ENCODE measurements at regions not wholly inside any gene's neighbourhood (a gene's known extent, or its start where the extent isn't known, plus 50 kb on each side); places are given as distances from the start of the nearest gene placed in this dataset.

- H3K36me3 Mint-ChIP-seq, result peaks cover 0 to 5% (median 4%) of the 10 kb centered on the region in 3 donors
- H3K27me3 Mint-ChIP-seq, result peaks cover 0 to 2% (median 0%) of the 10 kb centered on the region in 5 donors
- POLR2A ChIA-PET, result no interaction called here
- ATAC-seq (no peak), DNase-seq (no peak)
- H3K27ac Mint-ChIP-seq, result peak overlapping the region in 1 of 10 donors; percentile 53
- H3K4me1 Mint-ChIP-seq, result peaks cover 0 to 13% (median under 1%) of the 10 kb centered on the region in 4 donors
- H3K9me3 Mint-ChIP-seq, result peaks cover 0 to 9% (median 2%) of the 10 kb centered on the region in 9 donors
- no peak overlapping the region for H3K4me3 Mint-ChIP-seq
These were observed 117.9 kb upstream of the FAM9B start for GRCh38 chrX:9151772-9152307.

- H3K27ac Mint-ChIP-seq, result peak overlapping the region in 2 of 10 donors; percentile 20 to 43
- no peak for DNase-seq
- H3K9me3 Mint-ChIP-seq, result peaks cover 0 to 9% (median 2%) of the 10 kb centered on the region in 9 donors
- POLR2A ChIA-PET, result no interaction called here
- ATAC-seq, result no peak
- peaks cover 0 to 13% (median under 1%) of the 10 kb centered on the region in 4 donors for H3K4me1 Mint-ChIP-seq
- H3K27me3 Mint-ChIP-seq, result peaks cover 0 to 2% (median 0%) of the 10 kb centered on the region in 5 donors
- peak overlapping the region in 2 of 10 donors; percentile 15 to 36 for H3K4me3 Mint-ChIP-seq
- H3K36me3 Mint-ChIP-seq, result peaks cover 0 to 5% (median 4%) of the 10 kb centered on the region in 3 donors
These were observed 119.4 kb upstream of the FAM9B start for GRCh38 chrX:9153300-9153699.

DNA sequence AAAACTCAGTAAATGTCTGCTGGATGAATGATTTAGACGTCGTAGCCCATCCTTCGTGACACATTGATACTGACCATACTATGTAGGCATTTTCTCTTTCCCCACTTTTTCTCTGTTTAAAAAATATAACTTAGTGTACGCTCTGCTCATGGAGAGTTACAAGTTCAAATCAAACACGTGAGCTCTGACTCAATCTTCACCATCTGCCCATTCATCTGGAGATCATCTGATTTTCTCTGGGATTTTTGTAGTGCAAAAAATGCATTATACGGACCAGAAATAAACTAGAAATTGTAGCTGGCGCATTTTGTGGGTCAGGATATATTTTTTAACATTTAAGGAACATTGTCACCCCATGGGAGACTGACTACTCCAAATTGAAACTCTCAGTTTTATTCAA lies 124.7 kb upstream of the FAM9B start:
- H3K9me3 Mint-ChIP-seq, result peaks cover 0 to 4% (median 0%) of the 10 kb centered on the region in 9 donors
- peaks cover 0 to 4% (median 0%) of the 10 kb centered on the region in 5 donors for H3K27me3 Mint-ChIP-seq
- DNase-seq, result no peak
- no peak for ATAC-seq
- POLR2A ChIA-PET, result no interaction called here
- no peak overlapping the region for H3K4me3 Mint-ChIP-seq
- no peak overlapping the region for H3K27ac Mint-ChIP-seq
- H3K36me3 Mint-ChIP-seq, result peaks cover 0 to 2% (median 0%) of the 10 kb centered on the region in 3 donors
- H3K4me1 Mint-ChIP-seq, result peaks cover 0 to 10% (median 0%) of the 10 kb centered on the region in 4 donors

GRCh38 chrX:9160698-9161329 lies 126.9 kb upstream of the FAM9B start:
- peaks cover 6 to 24% (median 13%) of the 10 kb centered on the region in 4 donors for H3K4me1 Mint-ChIP-seq
- POLR2A ChIA-PET, result interaction anchor here (0.6 kb wide), 1 partner anchor 45 kb away, joined by 8 read pairs; no protein-coding TSS in a partner anchor
- peak overlapping the region in 2 of 10 donors; percentile 6 to 15 for H3K27ac Mint-ChIP-seq
- DNase-seq (no peak), ATAC-seq (no peak)
- H3K4me3 Mint-ChIP-seq, result no peak overlapping the region
- no peaks in the 10 kb centered on the region for H3K36me3 Mint-ChIP-seq
- H3K27me3 Mint-ChIP-seq, result peaks cover 0 to 4% (median 0%) of the 10 kb centered on the region in 5 donors
- peaks cover 0 to 3% (median 0%) of the 10 kb centered on the region in 9 donors for H3K9me3 Mint-ChIP-seq

DNA sequence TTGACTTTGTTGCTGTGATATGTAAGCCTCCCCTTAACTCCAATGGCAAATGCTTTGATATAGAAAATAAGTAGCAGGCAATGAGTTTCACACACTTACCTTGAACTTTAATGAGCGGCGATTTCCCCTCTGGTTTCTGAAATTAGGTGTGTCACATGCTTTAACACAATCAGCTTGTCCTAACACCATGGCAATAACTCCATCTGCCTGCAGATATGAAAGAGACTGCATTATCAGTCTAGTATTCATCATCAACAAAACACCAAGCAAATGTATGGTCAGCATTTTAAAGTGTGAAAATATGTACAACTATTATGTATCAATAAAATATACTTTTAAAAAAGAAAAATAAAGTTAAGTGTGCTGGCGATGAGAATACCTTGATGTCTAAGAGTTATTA lies 128.8 kb upstream of the FAM9B start:
- no peak for DNase-seq
- Mint-ChIP-seq H3K27me3 (peaks cover 0 to 2% (median 0%) of the 10 kb centered on the region in 5 donors), H3K27ac (peak overlapping the region in 1 of 10 donors; percentile 7), H3K4me3 (no peak overlapping the region), H3K4me1 (peaks cover 9 to 28% (median 16%) of the 10 kb centered on the region in 4 donors), H3K36me3 (no peaks in the 10 kb centered on the region), H3K9me3 (peaks cover 0 to 9% (median 0%) of the 10 kb centered on the region in 9 donors)
- no peak for ATAC-seq
- POLR2A ChIA-PET, result no interaction called here

DNA sequence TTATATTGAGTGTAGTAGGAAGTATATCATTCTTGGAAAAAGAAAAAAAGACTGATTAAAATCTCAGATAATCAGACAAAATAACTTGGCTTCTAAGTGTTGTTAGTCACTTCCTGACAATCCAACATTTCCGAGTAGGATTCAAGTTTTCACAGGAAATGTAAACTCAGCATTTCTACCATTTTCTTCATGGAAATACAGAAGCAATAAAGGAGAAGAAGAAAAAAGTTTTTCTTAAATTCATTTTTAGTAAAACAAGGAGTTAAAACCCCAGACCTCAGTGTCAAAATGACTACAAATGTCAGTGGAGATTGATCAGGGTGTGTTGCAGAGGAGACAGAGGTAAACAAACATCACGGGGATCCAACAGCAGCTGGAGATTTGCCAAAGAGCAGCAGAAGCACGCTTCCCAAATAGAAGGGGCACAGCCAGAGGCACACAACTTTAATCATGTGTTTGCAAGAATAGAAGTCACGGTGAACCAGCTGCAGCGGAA lies 129.3 kb upstream of the FAM9B start:
- ATAC-seq, result no peak
- Mint-ChIP-seq H3K9me3 (peaks cover 0 to 12% (median 0%) of the 10 kb centered on the region in 9 donors), H3K27ac (peak overlapping the region in 2 of 10 donors; percentile 9 to 60), H3K4me3 (no peak overlapping the region), H3K36me3 (no peaks in the 10 kb centered on the region), H3K4me1 (peaks cover 9 to 28% (median 16%) of the 10 kb centered on the region in 4 donors), H3K27me3 (peaks cover 0 to 2% (median 0%) of the 10 kb centered on the region in 5 donors)
- POLR2A ChIA-PET, result interaction anchor here (0.5 kb wide), 1 partner anchor 38 kb away, joined by 3 read pairs; no protein-coding TSS in a partner anchor
- DNase-seq, result no peak

DNA sequence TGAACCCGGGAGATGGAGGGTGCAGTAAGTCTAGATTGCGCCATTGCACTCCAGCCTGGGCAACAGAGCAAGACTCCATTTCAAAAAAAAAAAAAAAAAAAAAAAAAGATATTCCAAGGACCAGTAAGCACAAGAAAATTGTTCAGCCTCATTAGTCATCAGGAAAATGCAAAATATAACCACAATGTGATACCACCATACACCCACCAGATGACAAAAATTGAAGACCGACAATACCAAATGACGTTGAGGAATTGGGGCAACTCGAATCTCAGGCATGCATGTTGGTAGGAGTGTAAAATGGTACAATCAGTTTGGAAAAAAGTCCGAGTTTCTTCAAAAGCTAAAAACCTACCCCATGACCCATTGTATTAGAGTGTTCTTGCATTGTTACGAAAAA lies 130.2 kb upstream of the FAM9B start:
- Mint-ChIP-seq H3K36me3 (peaks cover 0 to 5% (median 0%) of the 10 kb centered on the region in 3 donors), H3K27ac (peak overlapping the region in 3 of 10 donors; percentile 49 to 78 (median 57)), H3K4me3 (no peak overlapping the region), H3K27me3 (no peaks in the 10 kb centered on the region), H3K4me1 (peaks cover 9 to 28% (median 16%) of the 10 kb centered on the region in 4 donors), H3K9me3 (peaks cover 0 to 15% (median 0%) of the 10 kb centered on the region in 9 donors)
- ATAC-seq (no peak), DNase-seq (no peak)
- POLR2A ChIA-PET, result no interaction called here

- H3K36me3 Mint-ChIP-seq, result peaks cover 0 to 5% (median 0%) of the 10 kb centered on the region in 3 donors
- no peaks in the 10 kb centered on the region for H3K27me3 Mint-ChIP-seq
- DNase-seq, result no peak
- ATAC-seq, result peak in 1 of 2 donors; percentile 9
- peak overlapping the region in 2 of 10 donors; percentile 2 to 19 for H3K4me3 Mint-ChIP-seq
- POLR2A ChIA-PET, result no interaction called here
- peak overlapping the region in 9 of 10 donors; percentile 5 to 90 (median 49) for H3K27ac Mint-ChIP-seq
- H3K4me1 Mint-ChIP-seq, result peaks cover 9 to 28% (median 16%) of the 10 kb centered on the region in 4 donors
- peaks cover 0 to 15% (median 0%) of the 10 kb centered on the region in 9 donors for H3K9me3 Mint-ChIP-seq
These were observed 130.9 kb upstream of the FAM9B start for GRCh38 chrX:9164533-9165426.

DNA sequence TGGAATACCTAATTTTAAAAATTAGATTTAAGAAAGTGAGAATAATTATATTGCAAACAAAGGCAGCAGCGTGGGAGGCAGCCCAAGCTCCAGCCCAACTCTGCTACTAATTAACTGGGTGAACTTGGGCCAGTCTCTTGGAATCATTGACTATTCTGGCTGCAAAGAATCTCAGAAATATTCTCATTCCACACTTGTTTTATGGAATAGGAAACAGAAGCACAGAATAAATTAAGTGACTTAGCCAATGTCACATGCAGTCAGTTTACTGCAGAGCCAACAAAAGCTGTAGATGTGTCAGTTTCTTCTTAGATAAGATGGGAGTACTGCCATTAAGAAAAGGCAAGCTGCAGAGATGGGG lies 132.6 kb upstream of the FAM9B start:
- H3K27ac Mint-ChIP-seq, result no peak overlapping the region
- peaks cover 0 to 5% (median 0%) of the 10 kb centered on the region in 3 donors for H3K36me3 Mint-ChIP-seq
- POLR2A ChIA-PET, result no interaction called here
- no peak overlapping the region for H3K4me3 Mint-ChIP-seq
- peaks cover 9 to 24% (median 16%) of the 10 kb centered on the region in 4 donors for H3K4me1 Mint-ChIP-seq
- no peaks in the 10 kb centered on the region for H3K27me3 Mint-ChIP-seq
- ATAC-seq (no peak), DNase-seq (no peak)
- peaks cover 0 to 15% (median 0%) of the 10 kb centered on the region in 9 donors for H3K9me3 Mint-ChIP-seq

- Mint-ChIP-seq H3K9me3 (peaks cover 0 to 18% (median 0%) of the 10 kb centered on the region in 9 donors), H3K27ac (no peak overlapping the region), H3K4me1 (no peaks in the 10 kb centered on the region), H3K4me3 (no peak overlapping the region), H3K27me3 (peaks cover 0 to 1% (median 0%) of the 10 kb centered on the region in 5 donors), H3K36me3 (peaks cover 0 to 13% (median 0%) of the 10 kb centered on the region in 3 donors)
- ATAC-seq, result no peak
- no peak for DNase-seq
- POLR2A ChIA-PET, result no interaction called here
These were observed 138.0 kb upstream of the FAM9B start for GRCh38 chrX:9171841-9172463.

- H3K4me1 Mint-ChIP-seq, result no peaks in the 10 kb centered on the region
- ATAC-seq (no peak), DNase-seq (no peak)
- H3K27ac Mint-ChIP-seq, result no peak overlapping the region
- peaks cover 0 to 1% (median 0%) of the 10 kb centered on the region in 5 donors for H3K27me3 Mint-ChIP-seq
- H3K4me3 Mint-ChIP-seq, result no peak overlapping the region
- POLR2A ChIA-PET, result no interaction called here
- H3K9me3 Mint-ChIP-seq, result peaks cover 0 to 17% (median 0%) of the 10 kb centered on the region in 9 donors
- peaks cover 0 to 13% (median 0%) of the 10 kb centered on the region in 3 donors for H3K36me3 Mint-ChIP-seq
These were observed 138.5 kb upstream of the FAM9B start for GRCh38 chrX:9172464-9172850.

GRCh38 chrX:9180623-9181022 lies 146.7 kb upstream of the FAM9B start:
- POLR2A ChIA-PET, result no interaction called here
- ATAC-seq, result no peak
- DNase-seq, result no peak
- no peak overlapping the region for H3K27ac Mint-ChIP-seq
- H3K27me3 Mint-ChIP-seq, result peaks cover 0 to 1% (median 0%) of the 10 kb centered on the region in 5 donors
- no peaks in the 10 kb centered on the region for H3K4me1 Mint-ChIP-seq
- no peak overlapping the region for H3K4me3 Mint-ChIP-seq
- H3K9me3 Mint-ChIP-seq, result peaks cover 0 to 6% (median 0%) of the 10 kb centered on the region in 9 donors
- H3K36me3 Mint-ChIP-seq, result peaks cover 0 to under 1% (median 0%) of the 10 kb centered on the region in 3 donors
